Activated CD4-positive, alpha-beta T cell treated with anti-CD3 and anti-CD28 coated beads for 36 hours (primary cell): ENCODE measurements at regions not wholly inside any gene's neighbourhood (a gene's known extent, or its start where the extent isn't known, plus 50 kb on each side); places are given as distances from the start of the nearest gene placed in this dataset.

Experiments used
- ATAC-seq: fragments of 200-7000 bp; cut with Tn5 transposase; one replicate; pipeline ENCODE4 v1.10.0; 2021; ENCODE audit warnings: mild to moderate bottlenecking, moderate library complexity
- CTCF ChIA-PET: fragments of 350-600 bp; sonication (Branson Sonifier 250); formaldehyde crosslinking; loops from one replicate; lab custom pipeline; 2021; ENCODE audit warnings: antibody characterized with exemption; lab: Charles Lee
- POLR2A ChIA-PET: fragments of 350-600 bp; sonication (Branson Sonifier 250); formaldehyde crosslinking; loops from one replicate; lab custom pipeline; 2021; ENCODE audit warnings: antibody characterized with exemption, inconsistent platforms; lab: Charles Lee
- DNase-seq: peaks from one replicate; pipeline ENCODE4 v3.0.0-alpha.2; 2020
- H3K27ac Mint-ChIP-seq: one replicate; pipeline ENCODE4 v1.8.0; 2021; ENCODE audit warnings: mixed read lengths
- H3K27me3 Mint-ChIP-seq: one replicate; pipeline ENCODE4 v1.8.0; 2021; ENCODE audit warnings: mixed read lengths
- H3K36me3 Mint-ChIP-seq: one replicate; pipeline ENCODE4 v1.8.0; 2021; ENCODE audit warnings: low read depth, mixed read lengths
- H3K4me1 Mint-ChIP-seq: one replicate; pipeline ENCODE4 v1.8.0; 2021; ENCODE audit warnings: mixed read lengths
- H3K4me3 Mint-ChIP-seq: one replicate; pipeline ENCODE4 v1.8.0; 2021; ENCODE audit warnings: mild to moderate bottlenecking, moderate library complexity, mixed read lengths
- H3K9me3 Mint-ChIP-seq: one replicate; pipeline ENCODE4 v1.8.0; 2021; ENCODE audit warnings: low read depth, mixed read lengths
- intact Hi-C, 2 experiments: fragments of 100-400 bp; cut with DNase I in 1 of 2; cut with micrococcal nuclease in 1 of 2; formaldehyde crosslinking; loops; one replicate each; pipeline versions ENCODE4 v1.14.2 to v1.15.1; 2022 to 2024; cut with DNase I, micrococcal nuclease

DNA sequence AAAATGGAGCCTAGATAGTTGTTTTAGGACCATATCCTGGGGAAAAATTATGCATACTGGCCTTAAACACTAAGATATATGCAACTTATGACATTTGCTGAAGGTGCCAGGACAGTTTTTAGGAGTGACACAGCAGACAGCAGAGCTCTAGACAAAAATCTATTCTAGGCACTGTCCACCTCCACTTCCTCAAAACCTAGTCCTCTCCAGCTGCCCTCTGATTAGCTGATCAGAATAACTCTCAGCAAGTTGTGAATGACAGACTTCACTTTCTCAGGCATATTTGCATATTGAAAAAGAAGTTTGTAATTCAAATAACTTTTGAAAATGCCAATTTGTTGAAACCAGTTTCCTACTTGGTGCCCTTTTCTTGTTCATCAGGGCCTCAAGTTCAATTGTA, 152.3 kb upstream of the STEAP4 start:
- ChIA-PET CTCF (no interaction called here), POLR2A (no interaction called here)
- Mint-ChIP-seq H3K4me3 (no peak overlapping the region), H3K27ac (no peak overlapping the region), H3K9me3 (no peaks in the 10 kb centered on the region), H3K36me3 (no peaks in the 10 kb centered on the region), H3K4me1 (no peaks in the 10 kb centered on the region), H3K27me3 (peaks cover 5% of the 10 kb centered on the region)
- intact Hi-C loops = no loop called here
- no peak for ATAC-seq
- DNase-seq = no peak

DNA sequence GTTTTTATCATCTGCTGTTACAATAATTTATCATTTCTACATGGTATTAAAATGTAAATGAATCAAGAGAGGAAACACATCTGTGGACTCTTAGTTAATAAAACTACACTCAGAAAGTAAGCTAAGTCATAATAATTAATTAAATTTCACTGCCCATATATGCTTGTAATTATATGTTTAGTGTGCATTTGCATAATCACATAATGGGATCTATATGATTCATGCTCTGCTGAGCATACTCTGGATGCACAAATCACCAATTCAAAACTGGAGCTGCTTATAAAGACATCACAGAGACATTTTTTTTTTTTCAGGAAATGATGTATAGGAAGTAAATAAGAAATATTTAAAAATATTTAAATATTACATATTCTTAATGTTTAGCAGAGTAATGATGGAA, 151.6 kb upstream of the STEAP4 start:
- ATAC-seq (no peak), DNase-seq (no peak)
- CTCF ChIA-PET = no interaction called here
- no peaks in the 10 kb centered on the region for H3K9me3 Mint-ChIP-seq
- peaks cover 5% of the 10 kb centered on the region for H3K27me3 Mint-ChIP-seq
- no peak overlapping the region for H3K4me3 Mint-ChIP-seq
- H3K27ac Mint-ChIP-seq = no peak overlapping the region
- no peaks in the 10 kb centered on the region for H3K36me3 Mint-ChIP-seq
- POLR2A ChIA-PET = no interaction called here
- intact Hi-C loops = no loop called here
- no peaks in the 10 kb centered on the region for H3K4me1 Mint-ChIP-seq

DNA sequence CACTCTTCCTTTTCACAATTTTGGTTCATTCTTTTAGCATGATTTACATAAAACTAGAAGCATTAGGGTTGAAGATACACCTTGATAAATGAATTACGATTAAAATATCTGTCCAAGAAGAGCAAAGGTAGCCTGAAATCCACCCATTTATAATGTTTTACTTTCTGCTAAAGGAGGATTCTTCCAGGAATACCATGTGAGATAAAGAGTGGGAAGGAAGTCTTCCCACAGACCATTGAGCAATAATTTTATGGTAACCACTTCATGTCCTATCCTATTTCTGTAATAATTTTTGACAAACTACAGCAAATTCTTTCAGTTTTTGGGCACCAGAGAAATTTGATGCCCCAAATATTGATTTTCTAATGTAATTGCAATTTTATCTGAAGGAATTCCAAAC, 150.6 kb upstream of the STEAP4 start:
- Mint-ChIP-seq H3K27me3 (peaks cover 5% of the 10 kb centered on the region), H3K4me1 (no peaks in the 10 kb centered on the region), H3K4me3 (no peak overlapping the region), H3K9me3 (no peaks in the 10 kb centered on the region), H3K36me3 (no peaks in the 10 kb centered on the region), H3K27ac (no peak overlapping the region)
- ATAC-seq (no peak), DNase-seq (no peak)
- CTCF ChIA-PET = no interaction called here
- POLR2A ChIA-PET = no interaction called here
- intact Hi-C loops = no loop called here

DNA sequence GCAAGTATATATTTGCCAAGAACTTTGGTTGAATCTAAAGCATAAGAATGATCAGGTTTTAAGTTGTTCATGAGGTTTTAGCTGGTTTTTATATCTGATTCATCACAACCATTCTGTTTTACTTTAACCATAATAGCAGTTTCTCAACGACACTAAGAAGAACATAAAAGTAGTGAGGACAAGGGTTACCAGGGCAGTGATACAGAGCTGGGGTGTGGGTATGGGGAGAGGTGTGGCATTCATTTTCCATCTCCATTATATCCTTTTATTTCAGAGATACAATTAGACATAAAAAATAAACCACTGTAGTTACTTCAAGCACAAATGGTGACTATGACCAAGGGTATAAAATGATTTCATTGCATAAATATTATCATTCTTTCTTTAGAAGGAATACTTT, 149.8 kb upstream of the STEAP4 start:
- H3K27me3 Mint-ChIP-seq = peaks cover 5% of the 10 kb centered on the region
- intact Hi-C loops = no loop called here
- POLR2A ChIA-PET = no interaction called here
- no peak for DNase-seq
- no peaks in the 10 kb centered on the region for H3K4me1 Mint-ChIP-seq
- no peaks in the 10 kb centered on the region for H3K9me3 Mint-ChIP-seq
- H3K36me3 Mint-ChIP-seq = no peaks in the 10 kb centered on the region
- no peak overlapping the region for H3K27ac Mint-ChIP-seq
- CTCF ChIA-PET = interaction anchor here (0.6 to 0.7 kb wide), 2 partner anchors 256 to 991 kb away, joined by 3 read pairs; no protein-coding TSS in a partner anchor
- no peak for ATAC-seq
- H3K4me3 Mint-ChIP-seq = no peak overlapping the region

DNA sequence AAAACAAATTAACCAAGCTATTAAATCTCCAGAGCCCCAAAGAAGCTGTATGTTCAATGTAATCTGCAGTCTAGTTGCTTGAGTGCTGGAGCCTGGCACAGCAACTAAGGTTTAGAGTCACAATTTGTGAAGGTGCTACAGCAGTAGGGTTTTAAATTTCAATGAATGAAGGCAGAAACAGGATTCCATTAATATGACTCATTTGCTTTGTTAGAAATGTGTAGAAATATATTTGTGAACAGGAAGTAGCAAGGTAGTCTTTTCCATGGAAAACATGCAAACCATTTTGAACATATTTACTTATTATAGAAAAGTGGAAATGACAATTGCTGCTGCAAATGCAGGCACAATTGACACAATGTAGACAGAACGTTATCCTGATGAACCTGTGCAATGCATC, 149.0 kb upstream of the STEAP4 start:
- Mint-ChIP-seq H3K36me3 (no peaks in the 10 kb centered on the region), H3K27me3 (peaks cover 5% of the 10 kb centered on the region), H3K4me3 (no peak overlapping the region), H3K27ac (no peak overlapping the region), H3K4me1 (no peaks in the 10 kb centered on the region), H3K9me3 (no peaks in the 10 kb centered on the region)
- ChIA-PET POLR2A (interaction anchor here (0.7 kb wide), 1 partner anchor 479 kb away, joined by 3 read pairs; no protein-coding TSS in a partner anchor), CTCF (interaction anchor here (0.6 kb wide), 1 partner anchor 992 kb away, joined by 3 read pairs; no protein-coding TSS in a partner anchor)
- DNase-seq (no peak), ATAC-seq (no peak)
- intact Hi-C loops = no loop called here

DNA sequence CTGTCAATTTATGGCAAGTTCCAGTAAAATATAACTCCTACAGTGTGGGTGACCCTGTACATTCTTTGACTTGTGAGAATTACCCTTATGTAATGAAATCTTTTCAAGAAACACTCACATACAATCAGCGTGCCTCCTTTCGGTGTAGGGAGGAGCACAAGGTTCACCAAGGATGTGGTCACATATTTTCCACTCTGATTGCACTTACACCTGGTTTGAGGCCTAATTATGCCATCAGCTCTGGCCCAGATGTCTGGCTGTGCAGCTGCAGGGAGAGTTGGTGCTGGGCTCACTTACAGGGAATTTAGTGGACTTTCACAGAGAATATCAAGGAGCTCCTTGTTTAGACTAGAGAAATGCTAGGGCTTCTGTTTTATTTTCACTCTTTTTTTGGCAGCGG, 146.0 kb upstream of the STEAP4 start:
- CTCF ChIA-PET = no interaction called here
- ATAC-seq = no peak
- POLR2A ChIA-PET = no interaction called here
- Mint-ChIP-seq H3K9me3 (no peaks in the 10 kb centered on the region), H3K4me1 (no peaks in the 10 kb centered on the region), H3K4me3 (no peak overlapping the region), H3K27ac (no peak overlapping the region), H3K27me3 (peaks cover 8% of the 10 kb centered on the region), H3K36me3 (no peaks in the 10 kb centered on the region)
- intact Hi-C loops = no loop called here
- DNase-seq = no peak

DNA sequence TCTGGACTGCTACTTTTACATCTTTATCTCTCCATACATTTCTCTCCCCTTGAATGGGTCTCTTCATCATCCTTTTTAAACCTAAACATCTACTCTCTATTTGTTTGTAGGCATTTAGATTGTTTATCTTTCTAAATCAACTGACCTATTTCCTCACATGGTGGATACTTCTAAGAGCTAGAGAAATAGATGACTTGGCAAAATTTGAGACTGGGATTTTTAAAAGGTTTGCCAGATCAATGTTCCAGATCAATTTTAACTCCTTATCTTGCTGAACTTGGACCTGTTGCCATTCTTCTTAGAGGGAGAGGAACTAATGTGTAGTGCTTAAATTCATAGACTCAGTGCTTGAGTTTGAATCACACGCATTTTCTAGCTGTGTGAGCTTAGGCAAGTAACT, 144.2 kb upstream of the STEAP4 start:
- no peaks in the 10 kb centered on the region for H3K4me1 Mint-ChIP-seq
- ATAC-seq (no peak), DNase-seq (no peak)
- no peak overlapping the region for H3K4me3 Mint-ChIP-seq
- POLR2A ChIA-PET = no interaction called here
- H3K27me3 Mint-ChIP-seq = peaks cover 8% of the 10 kb centered on the region
- no peaks in the 10 kb centered on the region for H3K9me3 Mint-ChIP-seq
- intact Hi-C loops = no loop called here
- no peak overlapping the region for H3K27ac Mint-ChIP-seq
- CTCF ChIA-PET = no interaction called here
- H3K36me3 Mint-ChIP-seq = no peaks in the 10 kb centered on the region

DNA sequence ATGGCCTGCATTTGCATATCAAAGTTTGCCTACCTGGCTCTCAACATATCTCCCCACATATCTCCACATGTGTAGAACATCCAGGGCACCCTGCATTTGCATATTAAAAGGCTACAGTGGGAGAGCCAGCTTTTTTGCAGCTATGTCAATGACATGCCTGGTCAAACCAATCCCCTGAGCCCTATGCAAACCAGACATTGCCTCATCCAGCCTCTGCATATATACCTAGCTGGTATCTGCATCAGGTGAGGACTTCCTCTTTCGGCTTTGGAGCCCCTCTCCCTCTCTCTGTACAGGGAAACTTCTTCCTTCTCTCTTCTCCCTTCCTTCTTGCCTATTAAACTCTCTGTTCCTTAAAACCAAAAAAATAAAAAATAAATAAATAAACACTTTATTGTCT, 142.7 kb upstream of the STEAP4 start:
- peaks cover 4% of the 10 kb centered on the region for H3K27me3 Mint-ChIP-seq
- DNase-seq (no peak), ATAC-seq (no peak)
- no peaks in the 10 kb centered on the region for H3K36me3 Mint-ChIP-seq
- POLR2A ChIA-PET = no interaction called here
- H3K9me3 Mint-ChIP-seq = no peaks in the 10 kb centered on the region
- no peaks in the 10 kb centered on the region for H3K4me1 Mint-ChIP-seq
- CTCF ChIA-PET = no interaction called here
- H3K4me3 Mint-ChIP-seq = no peak overlapping the region
- intact Hi-C loops = no loop called here
- no peak overlapping the region for H3K27ac Mint-ChIP-seq

DNA sequence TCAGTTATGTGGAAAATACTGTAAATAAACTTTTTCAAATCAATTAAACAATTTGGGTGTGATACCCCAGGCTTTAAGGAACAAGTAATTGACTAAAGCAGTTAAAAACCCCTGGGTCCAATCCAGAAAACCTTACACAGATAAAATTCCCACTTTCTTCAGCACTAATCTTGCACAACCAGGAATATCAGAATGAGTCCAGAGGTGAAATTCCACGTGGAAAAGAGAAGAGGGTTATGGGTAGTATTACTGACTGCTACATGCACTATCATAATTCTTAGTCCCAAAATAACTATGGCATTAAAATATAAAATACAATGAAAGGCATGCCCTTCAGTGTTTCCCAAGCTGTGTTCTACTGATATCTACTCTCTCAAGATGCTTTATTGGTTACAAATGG, 135.7 kb upstream of the STEAP4 start:
- H3K4me1 Mint-ChIP-seq = no peaks in the 10 kb centered on the region
- intact Hi-C loops = no loop called here
- H3K27me3 Mint-ChIP-seq = no peaks in the 10 kb centered on the region
- H3K27ac Mint-ChIP-seq = no peak overlapping the region
- no peaks in the 10 kb centered on the region for H3K36me3 Mint-ChIP-seq
- DNase-seq (no peak), ATAC-seq (no peak)
- H3K4me3 Mint-ChIP-seq = no peak overlapping the region
- no peaks in the 10 kb centered on the region for H3K9me3 Mint-ChIP-seq
- ChIA-PET POLR2A (no interaction called here), CTCF (interaction anchor here (0.7 kb wide), 1 partner anchor 162 kb away, joined by 3 read pairs; no protein-coding TSS in a partner anchor)

DNA sequence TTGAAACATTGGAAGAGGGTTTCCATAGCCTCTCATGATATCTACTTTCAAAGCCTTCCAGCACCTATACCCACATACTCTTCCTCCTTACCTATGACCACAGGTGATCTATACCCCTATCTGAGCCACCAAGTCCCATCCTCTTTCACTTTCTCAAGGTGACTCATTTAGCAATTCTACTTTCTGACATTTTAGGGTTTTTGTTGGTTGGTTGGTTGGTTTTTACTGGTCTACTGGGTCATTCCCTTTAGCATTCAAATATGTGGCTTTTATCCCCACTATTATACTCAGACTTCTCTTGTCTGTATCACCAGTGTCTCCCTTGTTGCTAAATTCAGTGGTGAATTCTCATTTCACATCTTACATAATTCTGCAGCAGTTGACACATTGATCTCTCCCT, 130.4 kb upstream of the STEAP4 start:
- DNase-seq (no peak), ATAC-seq (no peak)
- POLR2A ChIA-PET = no interaction called here
- H3K4me1 Mint-ChIP-seq = no peaks in the 10 kb centered on the region
- H3K36me3 Mint-ChIP-seq = no peaks in the 10 kb centered on the region
- no peaks in the 10 kb centered on the region for H3K9me3 Mint-ChIP-seq
- intact Hi-C loops = no loop called here
- H3K4me3 Mint-ChIP-seq = no peak overlapping the region
- H3K27ac Mint-ChIP-seq = no peak overlapping the region
- CTCF ChIA-PET = no interaction called here
- H3K27me3 Mint-ChIP-seq = peaks cover 2% of the 10 kb centered on the region

DNA sequence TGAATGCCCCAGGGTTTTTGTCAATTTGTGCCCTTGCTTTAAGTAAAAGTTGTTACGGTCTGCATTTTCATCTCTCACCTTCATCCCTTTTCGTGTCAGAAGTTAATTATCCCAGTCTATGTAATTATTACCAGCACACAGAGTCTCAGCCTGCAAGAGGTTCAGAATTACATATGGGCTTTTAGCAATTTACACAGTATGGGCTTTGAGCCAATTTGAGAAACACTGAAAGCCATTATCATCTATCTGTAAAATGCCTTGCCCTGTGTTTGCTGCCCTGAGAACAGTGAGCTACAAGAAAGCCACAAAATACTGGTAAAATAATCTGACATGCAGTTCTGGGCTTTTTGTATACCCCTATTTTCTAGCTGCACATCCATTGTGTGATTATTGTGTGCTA, 125.6 kb upstream of the STEAP4 start:
- ChIA-PET CTCF (no interaction called here), POLR2A (no interaction called here)
- Mint-ChIP-seq H3K4me3 (no peak overlapping the region), H3K9me3 (no peaks in the 10 kb centered on the region), H3K27ac (no peak overlapping the region), H3K36me3 (no peaks in the 10 kb centered on the region), H3K4me1 (no peaks in the 10 kb centered on the region), H3K27me3 (peaks cover 4% of the 10 kb centered on the region)
- DNase-seq = no peak
- ATAC-seq = no peak
- intact Hi-C loops = no loop called here

DNA sequence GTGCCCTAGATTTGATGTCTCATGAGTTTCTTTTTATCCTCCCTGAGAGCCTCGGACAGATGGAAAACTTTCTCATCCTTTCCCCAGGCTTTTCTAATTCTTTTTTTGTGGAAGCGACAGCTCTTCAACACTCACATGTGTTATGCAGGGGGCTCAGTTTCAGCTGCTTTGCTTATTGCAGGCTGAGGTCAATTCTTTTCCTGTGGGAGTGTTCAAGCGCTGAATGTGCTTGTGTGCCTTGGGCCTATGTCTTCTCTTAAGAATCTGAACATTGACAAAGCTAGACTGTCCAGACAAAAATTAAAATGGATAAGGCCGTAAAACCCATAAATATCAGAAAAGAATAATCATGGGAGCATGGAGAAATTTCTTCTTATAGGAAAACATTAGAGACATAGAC, 125.2 kb upstream of the STEAP4 start:
- intact Hi-C loops = no loop called here
- H3K4me1 Mint-ChIP-seq = no peaks in the 10 kb centered on the region
- peaks cover 4% of the 10 kb centered on the region for H3K27me3 Mint-ChIP-seq
- H3K27ac Mint-ChIP-seq = no peak overlapping the region
- H3K36me3 Mint-ChIP-seq = no peaks in the 10 kb centered on the region
- ATAC-seq (no peak), DNase-seq (no peak)
- no peaks in the 10 kb centered on the region for H3K9me3 Mint-ChIP-seq
- ChIA-PET CTCF (no interaction called here), POLR2A (no interaction called here)
- H3K4me3 Mint-ChIP-seq = no peak overlapping the region

DNA sequence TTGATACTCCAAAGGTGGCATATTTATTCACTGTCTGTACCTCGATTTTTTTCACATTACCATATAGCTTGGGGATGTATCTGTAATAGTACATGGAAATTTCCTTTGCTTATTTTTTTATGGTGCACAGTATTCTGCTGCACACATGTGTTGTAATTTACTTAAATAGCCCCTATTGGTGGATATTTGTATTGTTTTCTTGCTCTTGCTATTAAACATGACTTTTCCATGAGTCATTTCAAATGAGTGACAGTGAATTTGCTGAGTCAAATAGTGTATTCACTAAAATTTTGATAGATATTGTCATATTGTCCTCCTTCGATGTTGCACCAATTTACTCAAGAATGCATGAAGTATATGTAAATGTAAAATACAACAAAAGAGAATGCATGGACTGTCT, 122.7 kb upstream of the STEAP4 start:
- ATAC-seq = no peak
- intact Hi-C loops = no loop called here
- H3K27ac Mint-ChIP-seq = no peak overlapping the region
- POLR2A ChIA-PET = no interaction called here
- peaks cover 5% of the 10 kb centered on the region for H3K27me3 Mint-ChIP-seq
- no peak overlapping the region for H3K4me3 Mint-ChIP-seq
- no peaks in the 10 kb centered on the region for H3K4me1 Mint-ChIP-seq
- DNase-seq = no peak
- CTCF ChIA-PET = no interaction called here
- no peaks in the 10 kb centered on the region for H3K9me3 Mint-ChIP-seq
- no peaks in the 10 kb centered on the region for H3K36me3 Mint-ChIP-seq
